Spleen (tissue), 11 donors: ENCODE measurements at regions not wholly inside any gene's neighbourhood (a gene's known extent, or its start where the extent isn't known, plus 50 kb on each side); places are given as distances from the start of the nearest gene placed in this dataset.

ENCODE experiments used
- DNase-seq: peaks from one replicate; pipeline ENCODE4 v3.0.0-alpha.2; 2020
- H3K27ac ChIP-seq, 8 donors: fragments of 200-600 bp; sonication (generic) in 7 of 8; 1 replicate in 4 of 8; 2 replicates in 4 of 8; pipeline versions ENCODE4 v1.5.0 to v1.8.0; 2016 to 2021; ENCODE audit warnings: inconsistent platforms in 4 of 8, mild to moderate bottlenecking in 4 of 8, moderate library complexity in 1 of 8
- H3K27me3 ChIP-seq, 7 donors: fragments of 200-600 bp; sonication (generic) in 6 of 7; replicated peaks in 1 of 7; 1 replicate in 4 of 7; 2 replicates in 3 of 7; pipeline versions ENCODE4 v1.5.0 to v1.8.0; 2016 to 2021; ENCODE audit warnings: inconsistent platforms in 3 of 7, mild to moderate bottlenecking in 1 of 7
- H3K36me3 ChIP-seq, 6 donors: fragments of 200-600 bp; sonication (generic) in 5 of 6; 1 replicate in 4 of 6; 2 replicates in 2 of 6; pipeline versions ENCODE4 v1.5.0 to v1.8.0; 2016 to 2021; ENCODE audit warnings: inconsistent platforms in 2 of 6
- H3K4me1 ChIP-seq, 6 donors: fragments of 200-600 bp; sonication (generic) in 5 of 6; 1 replicate in 3 of 6; 2 replicates in 3 of 6; pipeline versions ENCODE4 v1.5.0 to v1.8.0; 2016 to 2021; ENCODE audit warnings: inconsistent platforms in 3 of 6
- H3K4me3 ChIP-seq, 8 donors: fragments of 200-600 bp; sonication (generic) in 7 of 8; 1 replicate in 4 of 8; 2 replicates in 4 of 8; pipeline versions ENCODE4 v1.5.0 to v1.8.0; 2016 to 2021; ENCODE audit warnings: inconsistent platforms in 4 of 8, mild to moderate bottlenecking in 4 of 8, moderate library complexity in 2 of 8
- H3K9me3 ChIP-seq, 8 donors: fragments of 200-600 bp; sonication (generic) in 7 of 8; 1 replicate in 4 of 8; 2 replicates in 4 of 8; pipeline versions ENCODE4 v1.5.0 to v1.8.0; 2016 to 2021; ENCODE audit warnings: inconsistent platforms in 4 of 8
- CTCF ChIP-seq, 11 experiments: fragments of 200-600 bp in 7 of 11; fragments of 450-650 bp in 4 of 11; sonication (generic) in 4 of 11; IDR thresholded peaks in 8 of 11; conservative IDR thresholded peaks in 3 of 11; 1 replicate in 7 of 11; 2 replicates in 4 of 11; pipeline versions ENCODE4 v1.4.0 to v1.8.0; 2016 to 2021; ENCODE audit warnings: antibody characterized with exemption in 11 of 11, inconsistent platforms in 4 of 11, mild to moderate bottlenecking in 1 of 11
- POLR2A ChIP-seq, 3 donors: fragments of 450-650 bp; IDR thresholded peaks; one replicate each; pipeline ENCODE4 v1.5.1; 2017; ENCODE audit warnings: antibody characterized with exemption in 3 of 3, mild to moderate bottlenecking in 1 of 3
- POLR2AphosphoS5 ChIP-seq, 3 donors: sonication (generic); formaldehyde crosslinking; IDR thresholded peaks; one replicate each; pipeline ENCODE4 v1.5.1; 2017; ENCODE audit warnings: antibody characterized with exemption in 3 of 3
- WGBS, 5 donors: extraction: QIAGEN DNeasy Blood & Tissue Kit in 3 of 5; methylation state at CpG; one replicate each; pipeline versions ENCODE4 v1.1.5 to v1.1.7; 2013 to 2018; 5-methylcytosine and 5-hydroxymethylcytosine counted together
- intact Hi-C: fragments of 100-400 bp; cut with DNase I; formaldehyde crosslinking; loops from one replicate; pipeline ENCODE4 v1.15.0; 2023; ENCODE audit warnings: low total_unique reads
- donor health status: healthy with polysubstance abuse.
- donor health status: DM: no; HTN: no; CAD: no; lungs with moderate emphysema.
- donor health status: DM: no; HTN: no; CAD: no.
- donor health status: Bipolar disorder and iron deficiency.
- donor health status: healthy.
- donor health status: DM: no; HTN: no; CAD: no.
- donor health status: DM: yes; HTN: yes; CAD: no.

DNA sequence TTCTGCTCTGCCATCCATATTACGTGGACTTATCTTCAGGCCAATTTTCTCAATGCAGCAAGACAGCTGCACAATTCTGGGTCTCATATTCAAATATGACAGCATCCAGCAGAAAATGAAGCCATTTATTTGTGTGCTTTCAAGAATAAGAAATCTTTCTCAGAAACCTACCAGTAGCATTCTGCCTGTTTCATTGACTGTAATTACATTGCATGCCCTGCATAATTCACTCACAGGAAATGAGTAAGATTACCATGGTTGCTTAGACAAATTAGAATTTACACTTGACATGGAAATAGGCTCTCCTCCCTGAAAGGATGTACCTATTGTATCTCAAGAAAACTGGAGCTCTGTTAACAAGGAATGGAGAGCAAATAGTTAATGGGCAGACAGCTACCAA lies 346.6 kb upstream of the DCBLD2 start:
- WGBS, 5 donors, result 58 to 87% (median 76%) methylated on average over 1 of the region's 1 CpG
- intact Hi-C loops, result no loop called here

DNA sequence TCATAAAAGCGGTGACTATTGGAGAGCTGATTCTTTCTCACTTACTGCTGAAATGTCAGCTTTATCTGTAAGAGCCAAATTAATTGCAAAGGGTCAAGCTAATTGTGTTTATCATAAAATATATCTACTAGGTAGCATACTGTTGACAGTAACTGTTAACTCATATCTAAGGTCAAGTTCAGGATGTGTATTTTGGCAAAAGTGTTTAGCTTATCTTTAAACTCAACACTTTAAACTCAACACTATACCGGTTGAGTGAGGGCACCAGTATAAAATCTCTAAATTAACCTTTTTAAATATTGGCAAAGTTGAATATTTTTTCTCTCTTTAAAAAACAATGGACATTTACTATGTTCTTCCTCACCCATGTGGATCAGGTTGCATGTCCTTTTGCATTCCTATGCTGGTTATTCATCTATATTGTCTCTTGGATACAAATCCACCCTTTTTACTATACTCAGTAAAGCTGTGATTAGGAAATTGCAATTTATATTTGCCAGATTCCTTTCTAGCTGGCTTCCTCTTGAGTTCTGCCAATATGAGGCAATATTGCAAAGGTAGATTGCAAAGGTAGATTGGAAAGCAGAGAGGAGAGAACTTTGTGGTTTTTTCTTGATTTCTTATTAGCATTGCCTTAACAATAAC lies 344.6 kb upstream of the DCBLD2 start:
- 79 to 88% (median 81%) methylated on average over 2 of the region's 2 CpGs for WGBS, 5 donors
- H3K27ac ChIP-seq, result no peak overlapping the region
- no peak for DNase-seq
- no peak overlapping the region for H3K4me3 ChIP-seq
- TF ChIP-seq CTCF (IDR thresholded peaks at IDR 0.05 in 8 of 11, conservative IDR thresholded peaks at IDR 0.05 in 3 of 11) (no peak), POLR2AphosphoS5 (IDR thresholded peaks at IDR 0.05) (no peak), POLR2A (IDR thresholded peaks at IDR 0.05) (no peak)
- intact Hi-C loops, result no loop called here
- H3K27me3 ChIP-seq, result no peaks in the 10 kb centered on the region
- peaks cover 0 to 5% (median 0%) of the 10 kb centered on the region in 8 donors for H3K9me3 ChIP-seq
- H3K4me1 ChIP-seq, result no peaks in the 10 kb centered on the region
- no peaks in the 10 kb centered on the region for H3K36me3 ChIP-seq

More for the DNA sequence above, 346.6 kb upstream of the DCBLD2 start:
- Histone ChIP-seq H3K27ac (no peak overlapping the region), H3K36me3 (no peaks in the 10 kb centered on the region), H3K4me1 (no peaks in the 10 kb centered on the region), H3K27me3 (no peaks in the 10 kb centered on the region), H3K9me3 (peaks cover 0 to 5% (median 0%) of the 10 kb centered on the region in 8 donors), H3K4me3 (no peak overlapping the region)
- TF ChIP-seq POLR2A (IDR thresholded peaks at IDR 0.05) (no peak), CTCF (IDR thresholded peaks at IDR 0.05 in 8 of 11, conservative IDR thresholded peaks at IDR 0.05 in 3 of 11) (no peak), POLR2AphosphoS5 (IDR thresholded peaks at IDR 0.05) (no peak)
- DNase-seq, result no peak

DNA sequence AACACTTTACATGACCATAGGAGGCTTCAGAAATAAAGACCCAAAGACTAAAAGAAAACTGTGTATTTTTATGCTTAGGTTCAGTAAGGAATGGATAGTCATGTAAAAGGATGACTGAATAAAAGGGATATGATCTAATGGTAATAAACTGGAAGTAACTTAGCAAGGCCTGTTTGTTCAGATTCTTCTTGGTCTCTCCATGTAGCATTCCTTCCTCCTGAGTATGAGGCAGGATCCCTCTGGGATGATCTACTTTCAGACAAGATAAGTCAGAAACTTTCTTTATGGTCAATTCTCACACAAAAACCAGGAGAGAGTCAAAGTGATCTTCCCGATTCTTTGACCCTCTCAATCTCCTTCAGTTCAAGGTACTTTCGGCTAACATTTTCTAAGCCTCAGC lies 340.8 kb upstream of the DCBLD2 start:
- no peak for TF ChIP-seq POLR2AphosphoS5 (IDR thresholded peaks at IDR 0.05)
- no peak for TF ChIP-seq POLR2A (IDR thresholded peaks at IDR 0.05)
- no peak for TF ChIP-seq CTCF (IDR thresholded peaks at IDR 0.05 in 8 of 11, conservative IDR thresholded peaks at IDR 0.05 in 3 of 11)
- intact Hi-C loops, result no loop called here
- no peak for DNase-seq

GRCh38 chr3:99240700-99241099 lies 339.2 kb upstream of the DCBLD2 start:
- 32 to 59% (median 43%) methylated on average over 2 of the region's 2 CpGs for WGBS, 5 donors
- intact Hi-C loops, result no loop called here
- H3K4me3 ChIP-seq, result no peak overlapping the region
- no peak overlapping the region for H3K27ac ChIP-seq
- H3K4me1 ChIP-seq, result no peaks in the 10 kb centered on the region
- DNase-seq, result no peak
- no peaks in the 10 kb centered on the region for H3K36me3 ChIP-seq
- TF ChIP-seq POLR2AphosphoS5 (IDR thresholded peaks at IDR 0.05) (no peak), CTCF (IDR thresholded peaks at IDR 0.05 in 8 of 11, conservative IDR thresholded peaks at IDR 0.05 in 3 of 11) (no peak), POLR2A (IDR thresholded peaks at IDR 0.05) (no peak)
- H3K27me3 ChIP-seq, result no peaks in the 10 kb centered on the region
- peaks cover 0 to 7% (median 0%) of the 10 kb centered on the region in 8 donors for H3K9me3 ChIP-seq

More for the DNA sequence above, 340.8 kb upstream of the DCBLD2 start:
- no peaks in the 10 kb centered on the region for H3K27me3 ChIP-seq
- no peaks in the 10 kb centered on the region for H3K4me1 ChIP-seq
- H3K9me3 ChIP-seq, result peaks cover 0 to 7% (median 0%) of the 10 kb centered on the region in 8 donors
- no peaks in the 10 kb centered on the region for H3K36me3 ChIP-seq
- WGBS, 5 donors, result 91 to 93% (median 91%) methylated on average over 2 of the region's 2 CpGs
- H3K27ac ChIP-seq, result no peak overlapping the region
- no peak overlapping the region for H3K4me3 ChIP-seq
